ENCODE measurements at regions not wholly inside any gene's neighbourhood (a gene's known extent, or its start where the extent isn't known, plus 50 kb on each side); places are given as distances from the start of the nearest gene placed in this dataset.
A peak's percentile ranks its signal among the peaks of the same experiment; 100 is the strongest.
"Not testable (repeated sequence)": the region's sequence is repeated elsewhere in the genome, so short reads cannot be mapped to it uniquely, and the experiment has no call there.

GRCh38 chr9:97794666-97795065 is 58.4 kb upstream of the FOXE1 start:
- Histone ChIP-seq H3K4me3 (ENCODE audit: low read length) (no peak overlapping the region), H3K4me1 (ENCODE audit: control insufficient read depth, insufficient read depth, low read length) (no peaks in the 10 kb centered on the region), H3K36me3 (ENCODE audit: control insufficient read depth, insufficient read depth, low read length) (no peaks in the 10 kb centered on the region), H3K27ac (ENCODE audit: low read length) (no peak overlapping the region), H3K9me3 (ENCODE audit: control insufficient read depth, insufficient read depth, low read length) (no peaks in the 10 kb centered on the region), H3K27me3 (ENCODE audit: control insufficient read depth, insufficient read depth, low read length) (no peaks in the 10 kb centered on the region)
- no peak for TF ChIP-seq CTCF (IDR thresholded peaks at IDR 0.05)
- no peaks in the 10 kb centered on the region for H3K36me3 Mint-ChIP-seq
- no peaks in the 10 kb centered on the region for H3K9me3 Mint-ChIP-seq
- no peaks in the 10 kb centered on the region for H3K27me3 Mint-ChIP-seq (ENCODE audit: low read depth in 2 of 2)
- no peak overlapping the region for H3K27ac Mint-ChIP-seq
- no peak overlapping the region for H3K4me3 Mint-ChIP-seq
- 92% methylated on average over 1 of the region's 1 CpG for WGBS (ENCODE audit: insufficient coverage)
- ATAC-seq (no peak), DNase-seq (no peak)
- intact Hi-C loops (cut with micrococcal nuclease): no loop called here
- H3K4me1 Mint-ChIP-seq: no peaks in the 10 kb centered on the region

- H3K27ac ChIP-seq (ENCODE audit: low read length); ATAC-seq; H3K9me3 Mint-ChIP-seq; H3K27me3 ChIP-seq (ENCODE audit: control insufficient read depth, insufficient read depth, low read length); H3K27me3 Mint-ChIP-seq (ENCODE audit: low read depth in 2 of 2); H3K4me1 Mint-ChIP-seq; H3K36me3 Mint-ChIP-seq; H3K4me1 ChIP-seq (ENCODE audit: control insufficient read depth, insufficient read depth, low read length); H3K4me3 Mint-ChIP-seq; intact Hi-C loops (cut with micrococcal nuclease); H3K36me3 ChIP-seq (ENCODE audit: control insufficient read depth, insufficient read depth, low read length); H3K4me3 ChIP-seq (ENCODE audit: low read length); H3K9me3 ChIP-seq (ENCODE audit: control insufficient read depth, insufficient read depth, low read length); DNase-seq; H3K27ac Mint-ChIP-seq: not testable (repeated sequence)
- WGBS (ENCODE audit: insufficient coverage): 94% methylated on average over 18 of the region's 30 CpGs
These were observed 56.9 kb upstream of the FOXE1 start for GRCh38 chr9:97796176-97796575.

GRCh38 chr9:97801180-97801579 is 51.8 kb upstream of the FOXE1 start:
- Mint-ChIP-seq H3K4me3 (peak overlapping the region; percentile 1), H3K27ac (no peak overlapping the region)

GRCh38 chr9:97802276-97802675 is 50.8 kb upstream of the FOXE1 start:
- H3K27me3 Mint-ChIP-seq (ENCODE audit: low read depth in 2 of 2): peaks cover 15 to 22% of the 10 kb centered on the region in 2 donors
- Histone ChIP-seq H3K4me1 (ENCODE audit: control insufficient read depth, insufficient read depth, low read length) (peaks cover 6% of the 10 kb centered on the region), H3K36me3 (ENCODE audit: control insufficient read depth, insufficient read depth, low read length) (no peaks in the 10 kb centered on the region), H3K4me3 (ENCODE audit: low read length) (no peak overlapping the region), H3K27ac (ENCODE audit: low read length) (no peak overlapping the region), H3K9me3 (ENCODE audit: control insufficient read depth, insufficient read depth, low read length) (no peaks in the 10 kb centered on the region), H3K27me3 (ENCODE audit: control insufficient read depth, insufficient read depth, low read length) (peaks cover 6% of the 10 kb centered on the region)
- H3K27ac Mint-ChIP-seq: peak overlapping the region in 1 of 2 donors; percentile 47
- intact Hi-C loops (cut with micrococcal nuclease): no loop called here
- 86% methylated on average over 6 of the region's 6 CpGs for WGBS (ENCODE audit: insufficient coverage)
- H3K4me3 Mint-ChIP-seq: peak overlapping the region; percentile 89
- DNase-seq (no peak), ATAC-seq (no peak)
- H3K9me3 Mint-ChIP-seq: no peaks in the 10 kb centered on the region
- no peak for TF ChIP-seq CTCF (IDR thresholded peaks at IDR 0.05)
- peaks cover 5 to 18% of the 10 kb centered on the region in 2 donors for H3K4me1 Mint-ChIP-seq
- H3K36me3 Mint-ChIP-seq: no peaks in the 10 kb centered on the region

More at GRCh38 chr9:97801180-97801579, 51.8 kb upstream of the FOXE1 start:
- Histone ChIP-seq H3K27ac (ENCODE audit: low read length) (no peak overlapping the region), H3K4me1 (ENCODE audit: control insufficient read depth, insufficient read depth, low read length) (peaks cover 6% of the 10 kb centered on the region), H3K27me3 (ENCODE audit: control insufficient read depth, insufficient read depth, low read length) (peaks cover 6% of the 10 kb centered on the region), H3K4me3 (ENCODE audit: low read length) (no peak overlapping the region), H3K36me3 (ENCODE audit: control insufficient read depth, insufficient read depth, low read length) (no peaks in the 10 kb centered on the region), H3K9me3 (ENCODE audit: control insufficient read depth, insufficient read depth, low read length) (no peaks in the 10 kb centered on the region)
- no peaks in the 10 kb centered on the region for H3K9me3 Mint-ChIP-seq
- H3K36me3 Mint-ChIP-seq: no peaks in the 10 kb centered on the region
- ATAC-seq (no peak), DNase-seq (no peak)
- no peak for TF ChIP-seq CTCF (IDR thresholded peaks at IDR 0.05)
- WGBS (ENCODE audit: insufficient coverage): 80% methylated on average over 1 of the region's 1 CpG
- H3K4me1 Mint-ChIP-seq: peaks cover 5 to 18% of the 10 kb centered on the region in 2 donors
- peaks cover 11 to 15% of the 10 kb centered on the region in 2 donors for H3K27me3 Mint-ChIP-seq (ENCODE audit: low read depth in 2 of 2)
- intact Hi-C loops (cut with micrococcal nuclease): no loop called here

All from natural killer cell (primary cell).